ENCODE measurements at regions not wholly inside any gene's neighbourhood (a gene's known extent, or its start where the extent isn't known, plus 50 kb on each side); places are given as distances from the start of the nearest gene placed in this dataset.
A peak's percentile ranks its signal among the peaks of the same experiment; 100 is the strongest.
"Not testable (repeated sequence)": the region's sequence is repeated elsewhere in the genome, so short reads cannot be mapped to it uniquely, and the experiment has no call there.

- DNase-seq (no peak), ATAC-seq (ENCODE audit: low FRiP score) (no peak)
- Histone ChIP-seq H3K4me1 (ENCODE audit: control insufficient read depth in 1 of 2, insufficient read depth in 2 of 2, low read length in 2 of 2) (peaks cover 2 to 6% of the 10 kb centered on the region in 2 donors), H3K27me3 (ENCODE audit: control insufficient read depth in 1 of 2, insufficient read depth in 2 of 2, low read length in 1 of 2) (no peaks in the 10 kb centered on the region), H3K9me3 (ENCODE audit: control insufficient read depth, low read length) (peaks cover 1% of the 10 kb centered on the region), H3K36me3 (ENCODE audit: control insufficient read depth in 1 of 2, insufficient read depth in 2 of 2, low read length in 1 of 2) (no peaks in the 10 kb centered on the region), H3K4me3 (ENCODE audit: low read length in 2 of 2) (no peak overlapping the region), H3K27ac (ENCODE audit: low read depth in 1 of 2, low read length in 2 of 2) (no peak overlapping the region)
- 91 to 97% methylated on average over 1 of the region's 1 CpG for WGBS, 2 donors
- intact Hi-C loops (cut with DNase I) = no loop called here
These were observed 111.7 kb upstream of the SETBP1 start for GRCh38 chr18:44568986-44569385.

- DNase-seq = no peak
- 100% methylated on average over 1 of the region's 1 CpG for WGBS, 2 donors
- no peak for ATAC-seq (ENCODE audit: low FRiP score)
- H3K4me3 ChIP-seq (ENCODE audit: low read length in 2 of 2) = no peak overlapping the region
- peaks cover 2 to 6% of the 10 kb centered on the region in 2 donors for H3K4me1 ChIP-seq (ENCODE audit: control insufficient read depth in 1 of 2, insufficient read depth in 2 of 2, low read length in 2 of 2)
- intact Hi-C loops (cut with DNase I) = no loop called here
- no peaks in the 10 kb centered on the region for H3K27me3 ChIP-seq (ENCODE audit: control insufficient read depth in 1 of 2, insufficient read depth in 2 of 2, low read length in 1 of 2)
- H3K36me3 ChIP-seq (ENCODE audit: control insufficient read depth in 1 of 2, insufficient read depth in 2 of 2, low read length in 1 of 2) = no peaks in the 10 kb centered on the region
- peaks cover 1% of the 10 kb centered on the region for H3K9me3 ChIP-seq (ENCODE audit: control insufficient read depth, low read length)
- H3K27ac ChIP-seq (ENCODE audit: low read depth in 1 of 2, low read length in 2 of 2) = no peak overlapping the region
These were observed 111.2 kb upstream of the SETBP1 start for GRCh38 chr18:44569391-44570055.

GRCh38 chr18:44579028-44579702 lies 101.5 kb upstream of the SETBP1 start:
- Histone ChIP-seq H3K4me1 (ENCODE audit: control insufficient read depth in 1 of 2, insufficient read depth in 2 of 2, low read length in 2 of 2) (peaks cover 0 to 7% of the 10 kb centered on the region in 2 donors), H3K4me3 (ENCODE audit: low read length in 2 of 2) (no peak overlapping the region), H3K27ac (ENCODE audit: low read depth in 1 of 2, low read length in 2 of 2) (peak overlapping the region; percentile 43 to 44), H3K9me3 (ENCODE audit: control insufficient read depth, low read length) (no peaks in the 10 kb centered on the region), H3K27me3 (ENCODE audit: control insufficient read depth in 1 of 2, insufficient read depth in 2 of 2, low read length in 1 of 2) (no peaks in the 10 kb centered on the region), H3K36me3 (ENCODE audit: control insufficient read depth in 1 of 2, insufficient read depth in 2 of 2, low read length in 1 of 2) (no peaks in the 10 kb centered on the region)
- ATAC-seq (ENCODE audit: low FRiP score) = no peak
- 77 to 78% methylated on average over 9 of the region's 9 CpGs for WGBS, 2 donors
- intact Hi-C loops (cut with DNase I) = no loop called here
- no peak for DNase-seq

GRCh38 chr18:44579745-44580144 lies 100.9 kb upstream of the SETBP1 start:
- WGBS, 2 donors = 4 to 6% methylated on average over 7 of the region's 7 CpGs
- intact Hi-C loops (cut with DNase I) = loop anchor here in 1 of 2 donors (10.0 kb wide), 1 partner anchor 215 kb away; no protein-coding TSS in a partner anchor
- H3K4me3 ChIP-seq (ENCODE audit: low read length in 2 of 2) = no peak overlapping the region
- peaks cover 0 to 7% of the 10 kb centered on the region in 2 donors for H3K4me1 ChIP-seq (ENCODE audit: control insufficient read depth in 1 of 2, insufficient read depth in 2 of 2, low read length in 2 of 2)
- H3K27me3 ChIP-seq (ENCODE audit: control insufficient read depth in 1 of 2, insufficient read depth in 2 of 2, low read length in 1 of 2) = no peaks in the 10 kb centered on the region
- no peaks in the 10 kb centered on the region for H3K36me3 ChIP-seq (ENCODE audit: control insufficient read depth in 1 of 2, insufficient read depth in 2 of 2, low read length in 1 of 2)
- H3K9me3 ChIP-seq (ENCODE audit: control insufficient read depth, low read length) = no peaks in the 10 kb centered on the region
- ATAC-seq (ENCODE audit: low FRiP score) (peak; percentile 76), DNase-seq (peak in 1 of 2 donors; percentile 46)
- H3K27ac ChIP-seq (ENCODE audit: low read depth in 1 of 2, low read length in 2 of 2) = peak overlapping the region; percentile 43 to 44

GRCh38 chr18:44580159-44580558 lies 100.5 kb upstream of the SETBP1 start:
- no peak overlapping the region for H3K4me3 ChIP-seq (ENCODE audit: low read length in 2 of 2)
- no peak overlapping the region for H3K27ac ChIP-seq (ENCODE audit: low read depth in 1 of 2, low read length in 2 of 2)
- H3K4me1 ChIP-seq (ENCODE audit: control insufficient read depth in 1 of 2, insufficient read depth in 2 of 2, low read length in 2 of 2) = peaks cover 0 to 7% of the 10 kb centered on the region in 2 donors
- WGBS, 2 donors = 3 to 4% methylated on average over 2 of the region's 2 CpGs
- intact Hi-C loops (cut with DNase I) = loop anchor here in 1 of 2 donors (10.0 kb wide), 1 partner anchor 215 kb away; no protein-coding TSS in a partner anchor
- no peaks in the 10 kb centered on the region for H3K36me3 ChIP-seq (ENCODE audit: control insufficient read depth in 1 of 2, insufficient read depth in 2 of 2, low read length in 1 of 2)
- H3K27me3 ChIP-seq (ENCODE audit: control insufficient read depth in 1 of 2, insufficient read depth in 2 of 2, low read length in 1 of 2) = no peaks in the 10 kb centered on the region
- ATAC-seq (ENCODE audit: low FRiP score) (peak; percentile 63), DNase-seq (peak in 1 of 2 donors; percentile 58)
- H3K9me3 ChIP-seq (ENCODE audit: control insufficient read depth, low read length) = no peaks in the 10 kb centered on the region

- not testable (repeated sequence) for H3K27me3 ChIP-seq (ENCODE audit: control insufficient read depth in 1 of 2, insufficient read depth in 2 of 2, low read length in 1 of 2); H3K4me1 ChIP-seq (ENCODE audit: control insufficient read depth in 1 of 2, insufficient read depth in 2 of 2, low read length in 2 of 2); ATAC-seq (ENCODE audit: low FRiP score); DNase-seq; H3K9me3 ChIP-seq (ENCODE audit: control insufficient read depth, low read length); H3K4me3 ChIP-seq (ENCODE audit: low read length in 2 of 2); H3K36me3 ChIP-seq (ENCODE audit: control insufficient read depth in 1 of 2, insufficient read depth in 2 of 2, low read length in 1 of 2); H3K27ac ChIP-seq (ENCODE audit: low read depth in 1 of 2, low read length in 2 of 2)
- intact Hi-C loops (cut with DNase I) = loop anchor here in 1 of 2 donors (10.0 kb wide), 1 partner anchor 214 kb away; no protein-coding TSS in a partner anchor
- 97% methylated on average over 23 to 28 of the region's 28 CpGs for WGBS, 2 donors
These were observed 99.9 kb upstream of the SETBP1 start for GRCh38 chr18:44580782-44581181.

GRCh38 chr18:44582456-44582855 lies 98.2 kb upstream of the SETBP1 start:
- intact Hi-C loops (cut with DNase I) = loop anchor here in 1 of 2 donors (10.0 kb wide), 1 partner anchor 212 kb away; no protein-coding TSS in a partner anchor
- H3K4me3 ChIP-seq (ENCODE audit: low read length in 2 of 2) = no peak overlapping the region

GRCh38 chr18:44584900-44585299 lies 95.8 kb upstream of the SETBP1 start:
- H3K4me3 ChIP-seq (ENCODE audit: low read length in 2 of 2) = no peak overlapping the region
- ATAC-seq (ENCODE audit: low FRiP score) (no peak), DNase-seq (no peak)
- H3K27me3 ChIP-seq (ENCODE audit: control insufficient read depth in 1 of 2, insufficient read depth in 2 of 2, low read length in 1 of 2) = no peaks in the 10 kb centered on the region
- H3K27ac ChIP-seq (ENCODE audit: low read depth in 1 of 2, low read length in 2 of 2) = no peak overlapping the region
- H3K36me3 ChIP-seq (ENCODE audit: control insufficient read depth in 1 of 2, insufficient read depth in 2 of 2, low read length in 1 of 2) = no peaks in the 10 kb centered on the region
- intact Hi-C loops (cut with DNase I) = loop anchor here in 1 of 2 donors (5.0 to 10.0 kb wide), 2 partner anchors 92 to 210 kb away; no protein-coding TSS in a partner anchor
- peaks cover 9 to 12% of the 10 kb centered on the region in 2 donors for H3K4me1 ChIP-seq (ENCODE audit: control insufficient read depth in 1 of 2, insufficient read depth in 2 of 2, low read length in 2 of 2)
- no peaks in the 10 kb centered on the region for H3K9me3 ChIP-seq (ENCODE audit: control insufficient read depth, low read length)

More at GRCh38 chr18:44582456-44582855, 98.2 kb upstream of the SETBP1 start:
- Histone ChIP-seq H3K36me3 (ENCODE audit: control insufficient read depth in 1 of 2, insufficient read depth in 2 of 2, low read length in 1 of 2) (no peaks in the 10 kb centered on the region), H3K4me1 (ENCODE audit: control insufficient read depth in 1 of 2, insufficient read depth in 2 of 2, low read length in 2 of 2) (peaks cover 4 to 7% of the 10 kb centered on the region in 2 donors), H3K9me3 (ENCODE audit: control insufficient read depth, low read length) (no peaks in the 10 kb centered on the region), H3K27ac (ENCODE audit: low read depth in 1 of 2, low read length in 2 of 2) (peak overlapping the region in 1 of 2 donors; percentile 37), H3K27me3 (ENCODE audit: control insufficient read depth in 1 of 2, insufficient read depth in 2 of 2, low read length in 1 of 2) (no peaks in the 10 kb centered on the region)
- DNase-seq = no peak
- ATAC-seq (ENCODE audit: low FRiP score) = no peak

Data from aorta (tissue), 5 donors.